GM19099 (cell line): ENCODE measurements at regions not wholly inside any gene's neighbourhood (a gene's known extent, or its start where the extent isn't known, plus 50 kb on each side); places are given as distances from the start of the nearest gene placed in this dataset.
A peak's percentile ranks its signal among the peaks of the same experiment; 100 is the strongest.

ENCODE experiments used
- POLR2A ChIP-seq: IDR thresholded peaks from 3 replicates; pipeline ENCODE4 v1.6.1; 2011; ENCODE audit warnings: low read depth; ENCODE audit not compliant: insufficient read length; ENCODE audit errors: extremely low read depth

- TF ChIP-seq POLR2A: no peak
Measured at GRCh38 chr12:9331218-9331626, 123.0 kb upstream of the PZP start.

- no peak for TF ChIP-seq POLR2A
Measured at GRCh38 chr12:9329019-9329418, 120.8 kb upstream of the PZP start.

GRCh38 chr12:9328065-9328464 is 119.9 kb upstream of the PZP start:
- no peak for TF ChIP-seq POLR2A

GRCh38 chr12:9327320-9327719 is 119.1 kb upstream of the PZP start:
- TF ChIP-seq POLR2A: no peak

- no peak for TF ChIP-seq POLR2A
Measured at GRCh38 chr12:9326085-9326484, 117.9 kb upstream of the PZP start.

GRCh38 chr12:9325471-9325870 is 117.3 kb upstream of the PZP start:
- no peak for TF ChIP-seq POLR2A

- TF ChIP-seq POLR2A: no peak
Measured at GRCh38 chr12:9324782-9325181, 116.6 kb upstream of the PZP start.

GRCh38 chr12:9323144-9323681 is 115.0 kb upstream of the PZP start:
- TF ChIP-seq POLR2A: no peak

- no peak for TF ChIP-seq POLR2A
Measured at GRCh38 chr12:9319842-9320173, 111.6 kb upstream of the PZP start.

GRCh38 chr12:9319044-9319841 is 111.0 kb upstream of the PZP start:
- TF ChIP-seq POLR2A: no peak

GRCh38 chr12:9283346-9284095 is 75.3 kb upstream of the PZP start:
- peak; percentile 47 for TF ChIP-seq POLR2A

GRCh38 chr12:9276990-9277389 is 68.8 kb upstream of the PZP start:
- no peak for TF ChIP-seq POLR2A

GRCh38 chr12:9273276-9273675 is 65.1 kb upstream of the PZP start:
- TF ChIP-seq POLR2A: no peak

GRCh38 chr12:9271875-9272274 is 63.7 kb upstream of the PZP start:
- TF ChIP-seq POLR2A: no peak

- no peak for TF ChIP-seq POLR2A
Measured at GRCh38 chr12:9264546-9264945, 56.4 kb upstream of the PZP start.

GRCh38 chr12:9260931-9261330 is 52.7 kb upstream of the PZP start:
- no peak for TF ChIP-seq POLR2A
